SW 1271 (cell line): ENCODE measurements at regions not wholly inside any gene's neighbourhood (a gene's known extent, or its start where the extent isn't known, plus 50 kb on each side); places are given as distances from the start of the nearest gene placed in this dataset.

Source experiments
- DNase-seq, 2 experiments: peaks; one replicate each; lab custom pipeline; 2025; lab: John Stamatoyannopoulos, UW

GRCh38 chr1:168871531-168871930 is 142.5 kb upstream of the DPT start:
- no peak for DNase-seq

GRCh38 chr1:168875831-168876230 is 146.8 kb upstream of the DPT start:
- DNase-seq: no peak

GRCh38 chr1:168876830-168877229 is 147.8 kb upstream of the DPT start:
- DNase-seq: no peak

GRCh38 chr1:168879896-168880734 is 151.1 kb upstream of the DPT start:
- no peak for DNase-seq

- no peak for DNase-seq
Measured at GRCh38 chr1:168881656-168882260, 152.8 kb upstream of the DPT start.

GRCh38 chr1:168887381-168887780 is 158.4 kb upstream of the DPT start:
- DNase-seq: no peak

- no peak for DNase-seq
Measured at GRCh38 chr1:168888418-168888817, 159.4 kb upstream of the DPT start.

GRCh38 chr1:168892931-168893330 is 163.9 kb upstream of the DPT start:
- no peak for DNase-seq

- DNase-seq: no peak
Measured at GRCh38 chr1:168893359-168893801, 164.4 kb upstream of the DPT start.

GRCh38 chr1:168894397-168894903 is 165.4 kb upstream of the DPT start:
- DNase-seq: no peak

GRCh38 chr1:168897249-168897648 is 168.2 kb upstream of the DPT start:
- no peak for DNase-seq

GRCh38 chr1:168903237-168903830 is 174.3 kb upstream of the DPT start:
- DNase-seq: no peak

- DNase-seq: no peak
Measured at GRCh38 chr1:168905633-168906032, 176.6 kb upstream of the DPT start.

GRCh38 chr1:168906367-168906766 is 177.4 kb upstream of the DPT start:
- no peak for DNase-seq

GRCh38 chr1:168907053-168907452 is 178.0 kb upstream of the DPT start:
- DNase-seq: no peak

- DNase-seq: no peak
Measured at GRCh38 chr1:168907786-168908348, 178.9 kb upstream of the DPT start.

GRCh38 chr1:168910403-168910802 is 181.4 kb upstream of the DPT start:
- DNase-seq: no peak

- DNase-seq: no peak
Measured at GRCh38 chr1:168911370-168911769, 182.4 kb upstream of the DPT start.

- DNase-seq: no peak
Measured at GRCh38 chr1:168913711-168914463, 184.9 kb upstream of the DPT start.

GRCh38 chr1:168917309-168917708 is 188.3 kb upstream of the DPT start:
- DNase-seq: no peak

- DNase-seq: no peak
Measured at GRCh38 chr1:168917796-168918195, 188.7 kb upstream of the ATP1B1 start.
